LHCN-M2 (cell line): ENCODE measurements at regions not wholly inside any gene's neighbourhood (a gene's known extent, or its start where the extent isn't known, plus 50 kb on each side); places are given as distances from the start of the nearest gene placed in this dataset.

ENCODE experiments used
- DNase-seq: peaks from one replicate; pipeline ENCODE4 v3.0.0-alpha.2; 2012; ENCODE audit warnings: low read depth

- no peak for DNase-seq
Observed at GRCh38 chr2:63658176-63658968, 69.6 kb downstream of the MDH1 start.

- DNase-seq, result no peak
Observed at GRCh38 chr2:63660060-63660459, 71.3 kb downstream of the MDH1 start.

GRCh38 chr2:63661076-63661475, 72.3 kb downstream of the MDH1 start:
- peak; percentile 79 for DNase-seq

- DNase-seq, result no peak
Observed at GRCh38 chr2:63662028-63662804, 73.5 kb downstream of the MDH1 start.

GRCh38 chr2:63663013-63663864, 74.5 kb downstream of the MDH1 start:
- no peak for DNase-seq

- no peak for DNase-seq
Observed at GRCh38 chr2:63665091-63665490, 76.3 kb downstream of the MDH1 start.

- peak; percentile 58 for DNase-seq
Observed at GRCh38 chr2:63665846-63666475, 77.2 kb downstream of the MDH1 start.

GRCh38 chr2:63667132-63667700, 78.5 kb downstream of the MDH1 start:
- DNase-seq, result no peak

GRCh38 chr2:63668000-63668399, 79.2 kb downstream of the MDH1 start:
- DNase-seq, result no peak

GRCh38 chr2:63668466-63668865, 79.7 kb downstream of the MDH1 start:
- no peak for DNase-seq

- no peak for DNase-seq
Observed at GRCh38 chr2:63669596-63669995, 80.8 kb downstream of the MDH1 start.

GRCh38 chr2:63673865-63674533, 85.2 kb downstream of the MDH1 start:
- no peak for DNase-seq

GRCh38 chr2:63675026-63675425, 86.3 kb downstream of the MDH1 start:
- no peak for DNase-seq

GRCh38 chr2:63676135-63676534, 87.4 kb downstream of the MDH1 start:
- no peak for DNase-seq

GRCh38 chr2:63678085-63678484, 89.3 kb downstream of the MDH1 start:
- no peak for DNase-seq

GRCh38 chr2:63678551-63678950, 89.8 kb downstream of the MDH1 start:
- no peak for DNase-seq

- no peak for DNase-seq
Observed at GRCh38 chr2:63679252-63679855, 90.6 kb downstream of the MDH1 start.

GRCh38 chr2:63680455-63680854, 91.7 kb downstream of the MDH1 start:
- DNase-seq, result no peak

- no peak for DNase-seq
Observed at GRCh38 chr2:63681896-63682295, 93.1 kb downstream of the MDH1 start.

- DNase-seq, result peak; percentile 45
Observed at GRCh38 chr2:63692002-63692606, 103.3 kb downstream of the MDH1 start.
